ENCODE measurements at regions not wholly inside any gene's neighbourhood (a gene's known extent, or its start where the extent isn't known, plus 50 kb on each side); places are given as distances from the start of the nearest gene placed in this dataset.

- TF ChIP-seq CTCF (IDR thresholded peaks at IDR 0.05) (no peak), POLR2A (IDR thresholded peaks at IDR 0.05) (no peak), POLR2AphosphoS5 (IDR thresholded peaks at IDR 0.05) (no peak)
These were observed 253.3 kb upstream of the JAG1 start for GRCh38 chr20:10927011-10927583.

Data from sigmoid colon (tissue), 4 donors.